Islet precursor cell (in vitro differentiated cells): ENCODE measurements at regions not wholly inside any gene's neighbourhood (a gene's known extent, or its start where the extent isn't known, plus 50 kb on each side); places are given as distances from the start of the nearest gene placed in this dataset.

Source experiments
- DNase-seq: peaks from one replicate; pipeline ENCODE4 v3.0.0-alpha.2; 2018

DNA sequence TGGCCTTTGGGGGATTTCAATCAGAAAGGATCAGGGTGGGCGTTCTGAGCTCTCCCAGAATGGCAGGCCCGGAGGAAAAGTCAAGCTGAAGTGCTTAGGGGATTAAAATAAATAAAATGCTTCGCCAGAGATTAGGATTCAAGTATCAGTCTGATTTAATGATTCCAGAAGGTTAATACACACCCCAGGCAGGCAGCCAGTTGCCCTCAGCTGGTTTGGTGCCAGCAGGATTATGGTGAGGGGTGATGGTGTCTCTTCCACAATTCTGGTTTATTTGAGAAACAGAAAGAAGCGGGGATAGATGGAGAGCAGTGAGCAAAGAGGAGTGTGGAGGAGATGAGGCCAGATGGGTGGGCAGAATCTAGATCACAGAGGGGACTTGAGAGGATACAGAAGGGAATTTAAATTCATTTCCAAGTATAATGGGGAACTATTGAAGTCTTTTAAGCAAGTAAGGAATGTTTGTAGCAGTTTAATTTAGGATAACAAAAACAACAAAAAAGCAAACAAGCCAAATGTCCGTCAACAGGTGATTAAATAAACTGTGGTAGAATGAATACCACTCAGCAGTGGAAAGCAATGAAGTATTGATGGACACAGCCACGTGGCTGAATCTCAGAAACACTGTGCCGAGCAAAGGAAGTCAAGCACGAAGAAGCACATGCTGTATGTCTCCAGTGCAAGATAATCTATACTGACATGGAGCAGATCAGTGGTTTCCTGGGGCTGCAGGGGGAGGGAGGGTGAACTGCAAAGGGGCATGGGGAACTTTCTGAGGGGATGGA lies 297.7 kb downstream of the MSX2 start:
- no peak for DNase-seq

DNA sequence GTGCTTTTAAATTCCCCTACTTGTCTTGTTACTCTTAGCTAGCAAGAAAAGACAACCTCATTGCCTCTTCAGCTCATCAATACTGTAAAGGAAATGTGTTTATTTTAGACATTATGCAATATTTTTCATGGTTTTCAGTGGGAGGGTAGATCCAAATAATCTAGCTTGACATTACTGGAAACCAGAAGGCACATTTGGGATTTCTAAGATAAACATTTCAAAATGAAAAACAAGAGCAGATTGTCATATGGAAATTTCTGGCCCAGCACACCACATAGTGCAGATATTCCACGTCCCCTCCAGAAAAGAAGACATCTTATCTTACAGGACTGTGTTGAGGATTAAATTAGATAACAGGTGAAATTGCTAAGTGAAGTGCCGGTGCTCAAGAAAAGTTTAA lies 296.9 kb downstream of the MSX2 start:
- DNase-seq = no peak

DNA sequence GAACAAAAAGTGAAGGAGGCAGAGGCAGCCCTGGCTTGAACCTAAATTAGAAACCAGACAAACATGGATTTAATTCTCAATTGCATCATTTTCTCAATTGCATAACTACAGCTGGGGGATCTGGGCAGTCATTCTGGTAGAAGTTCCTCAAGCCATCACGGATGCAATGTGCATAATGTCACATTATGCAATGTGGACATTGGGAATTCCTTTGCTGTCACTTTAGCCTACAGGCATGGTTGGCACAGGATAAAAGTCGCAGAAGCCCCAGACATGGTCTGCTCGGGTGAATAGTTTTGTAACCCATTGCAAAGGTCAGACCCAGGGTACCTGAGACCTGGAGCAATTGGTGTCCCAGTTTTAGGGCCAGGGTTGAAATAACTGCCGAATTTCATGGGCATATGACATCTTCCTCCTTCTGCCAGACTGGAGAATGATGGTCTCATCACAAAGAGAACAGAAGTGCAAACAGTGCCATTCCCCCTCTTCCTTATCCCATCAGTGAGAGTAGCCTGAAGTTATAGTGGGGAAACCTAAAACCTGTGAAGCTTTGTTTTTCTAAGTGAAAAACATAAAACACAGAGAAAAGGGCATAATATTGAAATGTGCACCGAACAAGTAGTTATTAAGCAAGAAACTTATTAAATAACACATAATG lies 290.8 kb downstream of the MSX2 start:
- DNase-seq = no peak

DNA sequence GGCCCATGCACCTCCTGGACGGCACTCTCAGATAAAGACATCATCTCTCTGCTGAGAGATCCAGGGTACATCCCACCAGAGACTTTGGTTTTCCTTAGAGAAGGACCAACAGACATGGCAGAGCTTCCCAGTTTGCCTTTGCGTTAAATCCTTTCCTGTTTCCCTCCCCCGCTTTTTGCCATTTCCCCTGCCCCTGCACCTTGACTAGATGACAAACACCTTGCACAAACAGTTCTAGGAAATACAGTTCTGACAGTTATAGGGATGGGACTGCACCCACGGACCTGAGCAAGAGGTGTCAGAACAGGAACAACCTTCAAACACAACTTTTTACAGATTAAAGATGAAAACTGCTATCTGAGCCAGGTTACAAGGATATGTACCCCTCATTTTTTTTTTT lies 288.9 kb downstream of the MSX2 start:
- DNase-seq = no peak

DNA sequence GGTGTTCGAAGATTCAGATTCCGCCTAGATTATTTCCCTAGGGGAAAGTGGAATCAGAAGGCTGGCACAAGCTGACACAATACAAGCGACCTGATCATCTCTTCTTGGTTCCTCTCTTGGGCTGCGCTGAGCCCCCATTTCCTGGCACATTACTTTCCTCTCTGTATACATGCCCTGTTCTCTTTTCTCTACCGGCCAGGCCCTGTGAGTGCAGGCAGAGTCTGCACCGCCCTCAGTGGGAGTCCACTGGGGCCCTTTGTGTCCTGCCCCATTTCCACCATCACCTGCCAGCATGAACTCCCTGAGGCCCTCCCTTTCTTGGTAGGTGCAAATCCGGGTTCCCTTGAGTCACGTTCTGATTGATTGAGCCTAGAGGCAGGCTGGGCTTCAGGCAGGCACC lies 287.9 kb downstream of the MSX2 start:
- no peak for DNase-seq

DNA sequence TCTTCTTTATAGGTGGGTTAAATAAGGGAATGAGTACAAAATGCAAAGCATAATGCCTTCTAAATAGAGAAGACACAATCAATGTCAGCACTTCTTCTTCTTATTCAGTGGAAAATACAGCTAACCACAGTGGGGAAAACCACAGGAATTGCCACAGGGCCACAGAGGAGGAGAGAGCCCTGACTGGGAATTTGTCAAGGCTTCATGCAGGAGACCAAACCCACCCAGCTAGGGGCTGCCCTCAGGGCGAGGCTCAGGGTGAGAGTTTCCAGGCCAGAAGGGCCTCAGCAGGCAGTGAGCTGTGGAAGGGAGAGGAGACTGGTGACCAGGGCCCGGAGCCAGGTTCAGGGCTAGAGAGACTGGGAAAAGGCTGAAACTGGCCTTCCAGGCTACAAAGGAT lies 279.1 kb downstream of the MSX2 start:
- peak; percentile 82 for DNase-seq

DNA sequence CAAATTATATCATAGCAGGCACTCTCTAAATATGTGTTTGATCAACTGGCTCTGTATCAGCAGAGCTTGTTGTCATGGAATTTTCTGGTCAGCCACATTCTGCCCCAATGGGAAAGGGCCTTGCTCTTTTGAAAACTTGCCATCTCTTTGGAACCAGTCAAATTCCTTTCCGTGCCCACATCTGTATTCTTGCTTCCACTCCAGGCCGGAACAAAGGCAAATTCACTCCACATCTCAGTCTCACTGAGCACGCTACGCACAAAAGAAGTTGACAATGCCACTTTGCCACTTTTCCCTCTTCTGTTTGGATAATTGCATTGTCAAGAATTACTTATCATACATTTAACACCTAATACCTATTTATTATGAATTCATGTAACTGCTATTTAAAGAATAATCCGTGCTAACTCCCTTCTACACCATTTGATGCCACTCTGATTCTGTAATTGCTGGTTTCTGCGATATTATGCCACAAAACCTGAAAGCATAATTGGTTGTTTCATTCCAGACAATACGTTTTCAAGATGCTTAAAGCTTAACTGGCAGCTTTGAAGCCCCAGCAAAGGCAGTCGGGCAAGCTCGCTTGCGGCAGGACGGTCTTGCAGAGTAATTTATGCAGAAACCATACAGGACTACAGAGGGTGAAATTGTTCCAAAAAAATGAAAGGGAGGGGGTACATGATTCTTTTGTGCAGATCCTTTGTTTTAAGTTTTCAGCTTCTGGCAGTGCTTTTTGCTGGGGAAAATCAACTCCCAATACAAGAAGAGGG lies 277.7 kb downstream of the MSX2 start:
- no peak for DNase-seq

DNA sequence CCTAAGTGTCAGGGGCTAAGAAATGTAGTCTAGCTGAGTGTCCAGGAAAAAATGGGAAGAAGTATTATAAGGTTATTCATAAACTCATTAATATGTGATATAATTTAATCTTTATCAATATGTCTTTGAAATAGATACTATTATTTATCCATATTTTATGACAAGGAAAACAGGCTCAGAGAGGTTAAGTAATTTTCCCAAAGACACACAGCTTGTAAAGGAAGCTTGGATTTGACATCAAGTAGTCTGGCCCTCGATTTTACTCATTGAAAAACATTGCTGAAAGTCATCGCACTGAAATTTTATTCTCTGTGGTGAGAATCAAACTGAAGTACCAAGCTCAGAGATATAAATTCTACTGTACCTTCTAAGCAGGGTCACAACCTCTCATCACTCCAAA lies 276.9 kb downstream of the MSX2 start:
- no peak for DNase-seq

DNA sequence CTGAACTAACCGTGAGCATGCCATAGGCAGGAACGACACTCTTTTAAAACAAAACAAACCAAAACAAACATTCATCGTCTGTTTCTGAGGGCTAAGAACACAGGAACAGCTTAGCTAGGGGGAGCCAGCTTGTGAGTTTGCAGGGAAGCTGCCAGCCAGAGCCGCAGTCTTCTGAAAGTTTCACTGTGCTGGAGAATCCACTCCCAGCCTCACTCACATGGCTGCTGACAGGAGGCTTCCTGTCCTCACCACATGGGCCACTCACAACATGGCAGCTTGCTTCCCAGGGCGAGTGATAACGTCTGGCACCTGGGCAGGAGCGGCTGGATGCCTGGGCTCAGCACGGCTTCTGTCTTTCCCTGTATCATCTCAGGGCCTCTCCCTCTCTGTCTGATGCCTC lies 275.2 kb downstream of the MSX2 start:
- no peak for DNase-seq

DNA sequence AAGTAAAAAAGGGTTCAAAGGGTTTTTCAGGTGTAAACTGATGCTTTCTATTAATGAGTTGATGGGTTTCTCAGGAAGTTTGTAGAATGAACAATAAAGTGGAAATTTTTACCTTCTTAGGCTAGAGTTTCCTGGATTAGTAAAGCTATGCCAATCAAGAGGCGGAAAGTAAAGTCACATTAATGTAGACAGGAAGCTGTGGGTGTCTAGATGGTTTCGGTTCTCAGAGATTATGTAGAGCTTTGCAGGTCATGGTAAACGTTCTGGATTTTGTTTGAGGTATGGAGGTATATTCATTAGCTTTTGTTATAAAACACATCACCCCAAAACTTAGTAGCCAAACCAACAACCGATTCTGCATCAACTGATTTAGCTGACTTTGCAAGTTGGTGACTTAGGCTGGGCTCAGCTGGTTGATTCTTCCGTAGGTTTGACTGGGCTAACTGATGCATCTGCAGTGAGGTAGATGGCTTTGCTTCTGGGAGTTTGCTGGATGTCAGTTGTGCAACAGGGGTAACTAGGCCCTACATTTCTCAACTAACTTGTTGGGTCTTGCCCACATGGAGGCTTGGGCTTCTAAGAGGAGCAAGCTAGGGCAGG lies 273.8 kb downstream of the MSX2 start:
- DNase-seq = peak; percentile 15

DNA sequence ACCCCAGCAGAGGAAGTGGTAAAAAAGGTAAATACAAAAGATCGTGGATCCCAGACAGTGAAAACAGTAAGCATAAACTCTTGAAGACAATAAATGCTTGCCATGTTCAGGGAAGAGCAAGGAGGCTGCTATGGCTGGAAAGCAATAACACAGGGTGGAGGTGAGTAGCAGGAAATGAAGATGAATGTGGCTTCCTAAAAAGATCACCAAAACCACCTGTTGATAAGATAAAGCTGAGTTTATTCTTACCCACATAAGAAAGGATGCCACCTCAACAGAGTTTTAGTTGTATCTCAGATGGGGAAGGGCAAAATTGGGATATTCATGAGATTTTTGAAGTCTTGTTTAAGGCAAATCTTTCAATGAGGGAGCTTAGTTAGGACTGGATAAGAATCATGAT lies 273.3 kb downstream of the MSX2 start:
- DNase-seq = no peak

DNA sequence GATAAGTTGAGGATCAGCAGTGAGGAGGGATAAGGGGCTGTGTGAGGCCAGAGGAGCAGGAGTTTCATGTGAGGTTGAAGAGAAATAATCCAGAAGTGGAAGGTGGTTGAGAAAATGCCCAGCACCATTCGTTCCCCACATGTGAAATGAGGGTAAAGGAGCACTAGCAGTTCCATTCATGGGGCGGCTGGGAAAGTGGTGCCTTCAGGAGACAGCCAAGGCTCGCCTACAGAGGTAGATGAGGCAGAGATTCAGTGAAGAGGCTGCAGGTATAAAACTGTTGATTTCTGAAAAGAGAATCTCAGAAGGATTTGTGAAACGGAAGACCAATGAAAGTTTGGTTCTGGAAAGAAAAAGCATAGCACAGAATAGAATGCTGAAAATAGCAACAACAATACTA lies 272.6 kb downstream of the MSX2 start:
- DNase-seq = peak; percentile 12

DNA sequence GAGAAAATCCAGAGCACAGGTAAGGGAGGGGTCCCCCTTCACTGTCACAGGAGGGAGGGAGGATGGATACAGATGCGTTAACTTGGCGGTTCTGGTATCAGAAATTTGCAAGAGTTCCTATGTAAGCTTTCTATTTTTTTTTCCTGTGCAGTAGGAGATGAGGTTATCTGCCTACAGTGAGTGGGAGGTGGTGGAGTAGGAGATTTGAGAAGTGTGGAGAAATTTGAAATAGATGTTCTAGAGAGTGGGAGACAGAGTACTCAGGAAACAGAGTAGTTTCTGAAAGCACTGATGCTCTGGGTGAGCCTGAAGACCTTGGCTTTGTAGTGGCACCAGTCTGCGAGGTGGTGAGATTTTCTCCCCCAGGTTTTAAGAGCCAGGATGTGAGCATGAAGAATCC lies 271.4 kb downstream of the MSX2 start:
- DNase-seq = no peak

DNA sequence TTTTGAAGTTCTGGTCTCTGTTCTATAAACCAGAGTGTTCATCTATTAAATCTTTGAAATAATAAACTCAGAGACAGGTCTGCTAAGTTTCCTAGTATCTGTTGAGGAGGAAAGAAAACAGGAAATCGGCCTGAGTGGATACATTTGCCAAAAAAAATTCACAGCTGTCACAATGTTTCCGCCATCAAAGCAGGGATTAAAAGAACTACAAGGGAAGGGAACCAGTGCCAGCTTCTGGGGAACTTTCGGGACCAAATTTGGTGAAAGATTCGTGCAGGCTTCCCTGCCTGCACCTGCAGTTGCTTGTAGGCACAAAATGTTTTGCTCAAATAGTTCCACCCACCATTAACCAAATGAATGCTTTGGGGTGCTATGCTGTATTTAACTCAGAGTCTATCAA lies 267.5 kb downstream of the MSX2 start:
- DNase-seq = no peak

DNA sequence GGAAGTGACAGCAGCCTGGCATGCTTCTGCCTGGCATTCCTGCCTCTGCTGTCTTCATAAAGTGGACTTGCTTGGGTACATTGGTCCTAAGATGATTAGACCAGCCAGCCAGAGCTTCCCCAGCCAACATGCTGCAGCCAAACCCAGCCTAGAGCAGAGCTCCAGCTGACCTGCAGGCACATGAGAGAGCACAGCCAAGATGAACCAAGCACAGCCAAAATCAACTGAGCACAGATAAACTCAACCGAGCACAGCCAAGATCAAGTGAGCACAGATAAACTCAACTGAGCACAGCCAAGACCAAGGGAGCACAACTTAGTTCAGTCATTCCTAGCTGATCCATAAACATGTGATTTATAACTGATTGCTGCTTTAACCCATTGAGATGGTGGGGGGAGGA lies 266.5 kb downstream of the MSX2 start:
- no peak for DNase-seq

DNA sequence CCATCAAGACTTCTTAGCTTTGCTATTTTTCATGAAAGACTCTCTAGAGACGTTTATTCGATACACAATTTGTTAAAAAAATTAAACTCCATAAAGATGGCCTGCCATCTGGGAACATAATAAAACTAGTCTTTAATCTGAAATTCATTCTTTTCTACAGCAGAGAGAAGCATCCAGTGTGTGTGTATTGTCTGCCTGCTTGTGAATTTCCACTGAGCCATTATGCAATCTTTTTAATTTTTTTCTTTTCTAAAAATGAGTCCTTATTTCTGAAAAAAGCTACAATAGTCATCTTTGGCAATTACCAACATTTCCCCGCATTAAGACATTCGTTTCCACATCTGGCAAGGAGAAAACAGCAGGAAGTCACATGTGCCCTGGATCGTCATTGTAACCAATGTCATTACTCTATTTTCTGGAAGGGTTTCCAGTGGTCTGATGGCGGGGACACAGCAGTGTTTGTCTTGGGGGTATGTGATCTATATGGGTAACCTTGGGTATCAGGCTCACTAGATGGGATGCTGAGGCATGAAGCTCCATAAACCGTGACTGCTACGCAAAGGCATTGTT lies 263.1 kb downstream of the MSX2 start:
- DNase-seq = no peak

DNA sequence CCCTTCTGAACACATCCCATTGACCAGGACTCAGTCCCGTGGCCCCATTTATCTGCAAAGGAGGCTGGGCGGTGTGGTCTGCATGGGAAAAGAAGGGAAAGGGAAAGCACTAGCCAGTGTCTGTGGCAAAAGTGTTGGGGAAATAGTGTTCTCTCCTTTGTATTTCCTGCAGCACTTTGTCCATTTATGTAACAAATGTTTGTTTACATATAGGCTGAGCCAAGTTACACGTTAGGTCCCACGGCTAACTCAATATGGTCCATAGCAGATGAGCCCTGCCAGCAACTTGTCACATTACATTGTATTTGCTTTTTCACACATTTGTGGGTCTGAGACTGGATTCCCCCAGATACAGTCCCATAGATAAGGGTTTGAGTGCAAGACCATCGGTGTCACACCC lies 260.5 kb downstream of the MSX2 start:
- no peak for DNase-seq

DNA sequence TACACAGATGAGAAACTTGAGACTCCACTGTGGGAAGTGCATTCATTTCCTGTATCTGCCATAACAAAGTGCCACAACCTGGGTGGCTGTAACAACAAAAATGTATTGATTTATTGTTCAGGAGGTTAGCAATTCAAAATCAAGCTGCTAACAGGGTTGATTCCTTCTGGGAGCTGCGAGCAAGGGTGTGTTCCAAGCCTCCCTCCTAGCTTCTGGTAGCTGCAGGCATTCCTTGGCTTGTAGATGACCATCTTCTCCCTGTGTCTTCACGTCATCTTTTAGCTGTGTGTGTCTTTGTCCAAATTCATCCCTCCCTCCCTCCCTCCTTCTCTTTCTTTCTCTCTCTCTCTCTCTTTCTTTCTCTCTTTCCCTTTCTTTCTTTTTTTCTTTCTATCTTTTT lies 258.1 kb downstream of the MSX2 start:
- DNase-seq = no peak

DNA sequence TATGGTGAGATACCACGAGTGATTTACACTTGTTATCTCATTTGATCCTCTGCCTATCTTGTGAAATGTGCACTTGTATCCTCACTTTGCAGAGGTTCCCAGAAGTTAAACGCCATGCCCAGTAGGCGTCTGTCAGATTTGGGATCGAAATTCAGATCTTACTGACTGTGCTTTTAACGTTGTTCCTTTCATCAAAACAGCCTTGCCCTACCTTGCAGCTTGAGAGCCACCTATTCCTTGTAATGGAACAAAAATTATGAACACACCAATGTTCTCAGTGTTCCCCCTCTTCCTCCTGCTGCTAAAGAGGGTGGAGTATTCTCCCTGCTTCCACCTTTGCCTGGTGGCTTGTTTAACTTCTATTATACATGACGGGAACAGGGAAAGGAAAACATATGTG lies 257.0 kb downstream of the MSX2 start:
- DNase-seq = no peak

DNA sequence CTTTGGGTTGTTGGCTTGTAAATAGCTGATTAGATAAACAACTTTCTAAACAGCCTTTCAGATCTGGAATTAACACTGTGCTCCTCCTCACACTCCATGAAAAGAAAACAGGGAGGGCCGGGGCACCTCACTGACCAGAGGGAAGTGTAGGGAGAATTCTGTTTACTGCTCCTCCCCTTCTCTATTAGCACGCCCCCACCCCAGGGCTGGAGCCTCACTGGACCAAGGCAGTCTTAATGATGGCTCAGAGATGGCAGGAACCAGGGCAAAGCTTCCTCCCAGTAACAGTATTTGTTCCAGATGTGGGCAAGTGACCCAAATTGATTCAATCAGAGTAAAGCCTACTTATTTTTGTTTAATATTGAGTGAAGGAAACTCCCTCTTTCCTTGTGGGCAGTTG lies 256.6 kb downstream of the MSX2 start:
- no peak for DNase-seq

DNA sequence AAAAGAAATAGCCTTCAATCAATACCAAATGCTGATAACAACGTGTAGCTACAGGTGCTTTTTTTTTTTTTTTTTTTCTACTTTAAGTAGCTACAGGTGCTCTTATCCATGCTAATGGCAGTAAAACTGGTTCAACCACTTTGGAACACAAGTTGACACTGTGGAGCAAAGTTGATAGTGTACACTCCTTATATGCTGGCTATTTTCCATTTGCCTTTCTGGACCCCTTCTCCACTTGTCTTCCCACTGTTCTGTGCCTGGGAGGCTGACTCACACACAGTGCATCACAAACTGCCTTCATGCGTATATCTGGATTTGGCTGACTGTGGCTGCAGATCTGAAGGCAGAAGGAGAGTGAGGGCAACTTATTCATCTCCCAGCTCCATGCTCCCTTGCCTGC lies 247.9 kb downstream of the MSX2 start:
- DNase-seq = peak; percentile 78

DNA sequence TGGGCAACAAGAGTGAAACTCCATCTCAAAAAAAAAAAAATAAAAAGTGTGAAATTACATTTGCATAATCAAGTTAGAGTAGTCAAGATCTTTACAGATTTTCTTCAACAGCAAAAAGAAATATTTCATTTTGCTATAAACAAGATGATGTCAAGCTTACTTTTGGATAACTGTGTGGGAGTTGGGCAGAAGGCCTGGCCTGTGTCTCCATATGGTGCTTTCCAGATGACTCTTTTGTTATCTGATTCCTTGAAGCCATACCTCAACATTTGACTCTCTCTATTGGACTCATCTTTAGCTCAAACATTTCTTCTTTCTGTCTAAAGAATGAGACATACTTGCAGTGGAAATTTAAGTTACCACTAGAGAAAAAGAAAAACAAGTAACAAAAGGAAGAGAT lies 246.8 kb downstream of the MSX2 start:
- DNase-seq = no peak

DNA sequence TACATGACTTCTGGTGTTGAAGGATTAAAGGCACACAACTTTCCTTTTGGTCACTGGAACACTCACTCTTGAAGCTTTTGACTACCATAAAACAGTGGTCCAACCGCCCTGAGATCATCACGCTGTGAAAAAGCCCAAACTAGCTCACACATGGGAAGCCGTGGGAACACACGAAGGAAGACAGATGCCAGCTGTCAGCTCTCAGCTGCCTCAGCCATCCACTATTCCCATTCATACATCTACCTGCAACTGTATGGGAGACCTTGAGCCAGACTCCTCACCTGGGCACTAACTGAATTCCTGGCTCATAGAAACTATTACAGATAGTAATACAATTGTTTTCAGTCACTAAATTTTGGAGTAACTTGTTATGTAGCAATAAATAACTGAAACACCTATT lies 246.1 kb downstream of the MSX2 start:
- DNase-seq = no peak
